ENCODE measurements at regions not wholly inside any gene's neighbourhood (a gene's known extent, or its start where the extent isn't known, plus 50 kb on each side); places are given as distances from the start of the nearest gene placed in this dataset.

DNA sequence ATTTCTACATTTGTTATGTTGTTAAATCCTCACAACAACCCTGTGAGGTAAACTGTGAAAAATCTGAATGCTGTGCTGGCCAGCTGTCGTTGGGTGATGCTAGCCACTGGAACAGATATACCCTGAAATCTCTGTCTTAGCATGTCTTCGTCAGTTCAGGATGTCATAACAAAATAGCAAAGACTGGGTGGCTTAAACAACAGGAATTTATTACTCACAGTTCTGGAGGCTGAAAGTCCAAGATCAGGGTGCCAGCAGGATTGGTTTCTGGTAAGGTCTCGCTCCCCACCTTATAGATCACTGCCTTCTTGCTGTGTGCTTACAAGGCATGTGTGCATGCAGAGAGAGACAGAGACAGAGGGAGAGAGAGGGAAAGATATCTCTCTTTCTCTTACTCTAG, 211.7 kb downstream of the C11orf91 start:
- 86 to 87% methylated on average over 3 of the region's 3 CpGs for WGBS, 2 donors
- DNase-seq (no peak), ATAC-seq (ENCODE audit: low FRiP score) (no peak)
- Histone ChIP-seq H3K36me3 (ENCODE audit: control insufficient read depth in 1 of 2, insufficient read depth in 2 of 2, low read length in 1 of 2) (no peaks in the 10 kb centered on the region), H3K27me3 (ENCODE audit: control insufficient read depth in 1 of 2, insufficient read depth in 2 of 2, low read length in 1 of 2) (peaks cover 0 to 2% of the 10 kb centered on the region in 2 donors), H3K4me1 (ENCODE audit: control insufficient read depth in 1 of 2, insufficient read depth in 2 of 2, low read length in 2 of 2) (no peaks in the 10 kb centered on the region), H3K4me3 (ENCODE audit: low read length in 2 of 2) (no peak overlapping the region), H3K9me3 (ENCODE audit: control insufficient read depth, low read length) (peaks cover 8% of the 10 kb centered on the region), H3K27ac (ENCODE audit: low read depth in 1 of 2, low read length in 2 of 2) (no peak overlapping the region)
- intact Hi-C loops (cut with DNase I): no loop called here

DNA sequence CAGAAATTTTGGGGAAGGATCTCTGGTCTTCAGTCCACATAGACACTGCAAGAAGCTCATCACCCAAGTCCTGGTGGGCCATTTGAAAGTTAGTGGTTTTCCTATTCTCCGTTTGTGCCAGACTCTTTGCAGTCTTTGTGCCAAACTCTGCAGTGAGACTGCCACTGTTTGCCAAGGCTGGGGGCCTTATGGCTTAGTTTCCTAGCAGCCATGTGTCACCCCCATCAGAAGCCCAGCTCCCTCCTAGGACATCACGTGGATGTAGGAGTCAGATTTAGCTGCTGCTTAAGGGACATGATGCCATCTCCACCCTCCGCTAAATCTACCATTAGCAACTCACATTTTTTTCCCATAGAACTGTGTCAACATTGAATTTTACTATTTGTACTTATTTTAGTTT, 220.0 kb downstream of the C11orf91 start:
- DNase-seq (no peak), ATAC-seq (ENCODE audit: low FRiP score) (no peak)
- H3K4me3 ChIP-seq (ENCODE audit: low read length in 2 of 2): no peak overlapping the region
- no peaks in the 10 kb centered on the region for H3K36me3 ChIP-seq (ENCODE audit: control insufficient read depth in 1 of 2, insufficient read depth in 2 of 2, low read length in 1 of 2)
- 28 to 31% methylated on average over 3 of the region's 3 CpGs for WGBS, 2 donors
- H3K4me1 ChIP-seq (ENCODE audit: control insufficient read depth in 1 of 2, insufficient read depth in 2 of 2, low read length in 2 of 2): no peaks in the 10 kb centered on the region
- intact Hi-C loops (cut with DNase I): no loop called here
- H3K9me3 ChIP-seq (ENCODE audit: control insufficient read depth, low read length): peaks cover 3% of the 10 kb centered on the region
- H3K27me3 ChIP-seq (ENCODE audit: control insufficient read depth in 1 of 2, insufficient read depth in 2 of 2, low read length in 1 of 2): peaks cover 0 to 2% of the 10 kb centered on the region in 2 donors
- no peak overlapping the region for H3K27ac ChIP-seq (ENCODE audit: low read depth in 1 of 2, low read length in 2 of 2)

DNA sequence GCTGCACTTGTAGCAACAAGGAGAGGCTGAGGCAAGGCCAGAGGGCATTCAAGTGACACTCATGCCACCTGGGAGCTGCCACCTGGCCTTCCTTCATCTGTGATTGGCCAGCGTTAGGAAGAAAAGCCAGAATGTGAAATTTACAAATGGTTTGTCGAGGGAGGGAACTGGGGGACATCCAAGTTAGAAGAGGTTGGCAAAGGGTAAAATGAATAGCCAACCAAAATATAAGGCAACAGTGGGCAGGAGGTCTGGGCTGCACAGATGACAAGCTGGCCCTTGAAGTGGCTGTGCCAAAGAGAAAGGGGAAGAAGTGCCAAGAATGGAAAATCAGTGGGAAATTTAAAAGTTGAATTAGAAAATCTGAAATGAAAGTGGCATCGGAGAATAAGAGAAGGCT, 221.4 kb downstream of the C11orf91 start:
- Histone ChIP-seq H3K27me3 (ENCODE audit: control insufficient read depth in 1 of 2, insufficient read depth in 2 of 2, low read length in 1 of 2) (no peaks in the 10 kb centered on the region), H3K36me3 (ENCODE audit: control insufficient read depth in 1 of 2, insufficient read depth in 2 of 2, low read length in 1 of 2) (no peaks in the 10 kb centered on the region), H3K9me3 (ENCODE audit: control insufficient read depth, low read length) (peaks cover 1% of the 10 kb centered on the region), H3K4me3 (ENCODE audit: low read length in 2 of 2) (no peak overlapping the region), H3K27ac (ENCODE audit: low read depth in 1 of 2, low read length in 2 of 2) (no peak overlapping the region), H3K4me1 (ENCODE audit: control insufficient read depth in 1 of 2, insufficient read depth in 2 of 2, low read length in 2 of 2) (no peaks in the 10 kb centered on the region)
- DNase-seq (no peak), ATAC-seq (ENCODE audit: low FRiP score) (no peak)
- intact Hi-C loops (cut with DNase I): no loop called here
- WGBS, 2 donors: 19 to 20% methylated on average over 3 of the region's 3 CpGs

DNA sequence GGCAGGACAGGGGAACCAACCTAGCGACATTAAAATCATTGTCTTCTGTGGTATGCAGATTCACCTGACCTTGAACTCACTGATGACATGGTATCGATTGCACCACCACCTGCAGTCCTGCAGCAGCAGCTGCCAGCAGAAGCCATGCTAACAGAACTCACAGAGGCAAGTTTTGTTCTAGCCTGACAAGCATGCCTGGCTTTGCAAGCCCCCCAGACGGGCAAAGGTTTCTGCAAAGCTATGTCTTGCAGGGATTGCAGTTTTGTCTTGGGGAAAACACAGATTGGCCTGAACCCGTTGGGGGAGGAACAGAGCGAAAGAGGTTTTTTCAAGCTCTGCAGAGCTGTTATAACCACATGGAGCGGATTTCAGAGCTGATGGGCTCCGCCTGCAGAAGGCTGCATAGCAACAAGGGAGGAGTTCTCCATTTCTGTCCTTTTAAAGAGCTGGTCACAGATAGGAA, 221.0 kb downstream of the HIPK3 start:
- peaks cover 1% of the 10 kb centered on the region for H3K9me3 ChIP-seq (ENCODE audit: control insufficient read depth, low read length)
- intact Hi-C loops (cut with DNase I): no loop called here
- no peaks in the 10 kb centered on the region for H3K4me1 ChIP-seq (ENCODE audit: control insufficient read depth in 1 of 2, insufficient read depth in 2 of 2, low read length in 2 of 2)
- ATAC-seq (ENCODE audit: low FRiP score): no peak
- no peak for DNase-seq
- H3K36me3 ChIP-seq (ENCODE audit: control insufficient read depth in 1 of 2, insufficient read depth in 2 of 2, low read length in 1 of 2): no peaks in the 10 kb centered on the region
- no peaks in the 10 kb centered on the region for H3K27me3 ChIP-seq (ENCODE audit: control insufficient read depth in 1 of 2, insufficient read depth in 2 of 2, low read length in 1 of 2)
- H3K27ac ChIP-seq (ENCODE audit: low read depth in 1 of 2, low read length in 2 of 2): no peak overlapping the region
- WGBS, 2 donors: 58% methylated on average over 7 of the region's 7 CpGs
- no peak overlapping the region for H3K4me3 ChIP-seq (ENCODE audit: low read length in 2 of 2)

DNA sequence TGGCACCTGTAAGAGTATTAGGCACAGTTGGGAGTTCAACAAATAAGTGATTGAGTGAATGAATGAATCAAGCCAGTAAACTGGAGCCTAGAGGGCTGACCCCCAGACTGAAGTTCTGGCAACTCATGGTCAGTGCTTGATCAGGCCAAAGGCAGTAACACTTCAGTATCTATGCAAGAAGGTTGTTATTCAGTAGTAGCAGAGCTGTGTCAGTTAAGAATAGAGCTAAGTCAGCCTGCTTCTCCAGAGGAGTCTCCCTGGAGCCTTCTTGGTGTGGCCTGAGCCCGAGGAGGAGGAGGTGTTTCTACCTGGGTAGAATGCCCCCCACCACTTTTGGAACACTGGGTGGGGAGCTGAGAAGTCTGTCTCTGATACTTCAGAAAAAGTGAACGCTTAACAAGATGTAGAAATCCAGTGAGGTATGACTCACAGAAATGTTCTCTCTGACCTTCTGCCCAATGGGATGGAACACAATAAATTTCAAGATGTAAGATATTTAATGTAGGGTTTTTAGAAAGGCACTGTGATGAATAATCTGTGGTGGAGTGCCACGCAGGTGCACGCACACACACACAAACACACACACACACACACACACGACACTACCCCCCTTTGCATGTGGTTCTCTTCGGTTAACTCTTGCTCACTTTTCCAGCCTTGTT, 219.9 kb downstream of the HIPK3 start:
- H3K4me1 ChIP-seq (ENCODE audit: control insufficient read depth in 1 of 2, insufficient read depth in 2 of 2, low read length in 2 of 2): no peaks in the 10 kb centered on the region
- ATAC-seq (ENCODE audit: low FRiP score): no peak
- H3K36me3 ChIP-seq (ENCODE audit: control insufficient read depth in 1 of 2, insufficient read depth in 2 of 2, low read length in 1 of 2): no peaks in the 10 kb centered on the region
- no peak overlapping the region for H3K4me3 ChIP-seq (ENCODE audit: low read length in 2 of 2)
- intact Hi-C loops (cut with DNase I): no loop called here
- DNase-seq: no peak
- no peak overlapping the region for H3K27ac ChIP-seq (ENCODE audit: low read depth in 1 of 2, low read length in 2 of 2)
- WGBS, 2 donors: 86 to 87% methylated on average over 6 of the region's 6 CpGs
- H3K27me3 ChIP-seq (ENCODE audit: control insufficient read depth in 1 of 2, insufficient read depth in 2 of 2, low read length in 1 of 2): no peaks in the 10 kb centered on the region
- H3K9me3 ChIP-seq (ENCODE audit: control insufficient read depth, low read length): peaks cover 1% of the 10 kb centered on the region

DNA sequence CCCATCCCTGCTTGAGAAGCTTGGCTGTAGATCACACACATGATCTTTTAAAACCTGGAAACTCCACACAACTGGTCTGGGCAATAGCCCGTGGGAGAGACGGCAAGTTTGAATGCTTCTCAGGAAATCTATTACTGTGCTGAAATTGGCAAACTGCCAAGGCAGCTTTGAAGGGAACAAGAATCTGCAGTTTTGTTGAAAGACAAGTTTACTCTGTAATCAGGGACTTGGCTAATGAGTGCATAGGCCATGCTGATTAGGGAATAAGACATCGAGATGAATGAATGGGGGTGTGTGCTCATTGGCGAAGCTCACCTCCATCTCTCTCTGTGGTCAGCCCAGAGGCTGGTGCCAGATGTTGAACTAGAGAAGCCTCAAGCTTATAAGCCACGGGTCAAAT, 218.8 kb downstream of the HIPK3 start:
- intact Hi-C loops (cut with DNase I): no loop called here

DNA sequence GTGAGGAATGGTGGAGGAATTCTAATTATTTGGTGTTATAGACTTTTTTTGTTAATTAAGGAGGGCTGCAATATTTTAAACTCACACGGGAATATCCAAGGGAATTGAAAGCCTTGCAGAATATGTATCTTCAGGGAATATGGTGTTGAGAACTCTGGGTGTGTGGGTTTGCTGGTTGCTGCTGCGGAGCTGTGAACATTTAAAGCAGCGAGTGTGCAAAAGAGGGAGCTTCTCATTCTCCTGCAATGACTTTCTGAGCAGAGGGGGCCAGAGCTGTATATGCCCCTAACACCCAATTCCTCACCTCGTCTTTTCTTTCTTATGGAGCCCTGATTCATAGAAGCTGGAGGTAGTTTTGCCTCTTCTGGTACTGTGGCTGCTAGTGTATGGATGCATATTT, 217.7 kb downstream of the HIPK3 start:
- intact Hi-C loops (cut with DNase I): no loop called here
- H3K4me3 ChIP-seq (ENCODE audit: low read length in 2 of 2): no peak overlapping the region
- WGBS, 2 donors: 78 to 80% methylated on average over 4 of the region's 4 CpGs

More for the DNA sequence above, 218.8 kb downstream of the HIPK3 start:
- peaks cover 1% of the 10 kb centered on the region for H3K9me3 ChIP-seq (ENCODE audit: control insufficient read depth, low read length)
- H3K36me3 ChIP-seq (ENCODE audit: control insufficient read depth in 1 of 2, insufficient read depth in 2 of 2, low read length in 1 of 2): no peaks in the 10 kb centered on the region
- 14 to 15% methylated on average over 5 of the region's 5 CpGs for WGBS, 2 donors
- no peaks in the 10 kb centered on the region for H3K27me3 ChIP-seq (ENCODE audit: control insufficient read depth in 1 of 2, insufficient read depth in 2 of 2, low read length in 1 of 2)
- no peak for ATAC-seq (ENCODE audit: low FRiP score)
- no peaks in the 10 kb centered on the region for H3K4me1 ChIP-seq (ENCODE audit: control insufficient read depth in 1 of 2, insufficient read depth in 2 of 2, low read length in 2 of 2)
- H3K27ac ChIP-seq (ENCODE audit: low read depth in 1 of 2, low read length in 2 of 2): no peak overlapping the region
- H3K4me3 ChIP-seq (ENCODE audit: low read length in 2 of 2): no peak overlapping the region
- no peak for DNase-seq

DNA sequence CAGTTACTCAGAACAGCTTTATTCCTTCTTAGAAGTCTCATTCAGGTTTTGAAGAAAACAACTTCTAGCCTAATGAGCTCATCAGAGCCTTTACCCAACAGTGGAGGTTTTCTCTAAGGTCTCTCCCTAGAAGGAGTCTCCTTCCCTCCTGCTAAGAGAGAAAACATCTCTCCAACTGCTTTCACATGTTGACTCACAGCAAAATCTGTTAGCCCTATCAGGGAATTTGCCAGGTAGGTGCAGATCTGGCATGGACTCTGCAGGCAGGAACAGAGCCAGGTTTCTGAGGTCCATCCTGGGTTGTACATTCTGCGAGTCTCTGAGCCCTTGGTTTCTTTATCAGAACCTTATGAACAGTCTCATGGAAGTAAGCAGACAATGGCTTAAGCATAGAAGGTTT, 214.4 kb downstream of the HIPK3 start:
- Histone ChIP-seq H3K4me3 (ENCODE audit: low read length in 2 of 2) (no peak overlapping the region), H3K36me3 (ENCODE audit: control insufficient read depth in 1 of 2, insufficient read depth in 2 of 2, low read length in 1 of 2) (no peaks in the 10 kb centered on the region), H3K27ac (ENCODE audit: low read depth in 1 of 2, low read length in 2 of 2) (no peak overlapping the region), H3K9me3 (ENCODE audit: control insufficient read depth, low read length) (no peaks in the 10 kb centered on the region), H3K4me1 (ENCODE audit: control insufficient read depth in 1 of 2, insufficient read depth in 2 of 2, low read length in 2 of 2) (no peaks in the 10 kb centered on the region), H3K27me3 (ENCODE audit: control insufficient read depth in 1 of 2, insufficient read depth in 2 of 2, low read length in 1 of 2) (no peaks in the 10 kb centered on the region)
- intact Hi-C loops (cut with DNase I): no loop called here
- no peak for DNase-seq
- WGBS, 2 donors: 68% methylated on average over 1 of the region's 1 CpG
- ATAC-seq (ENCODE audit: low FRiP score): no peak

More for the DNA sequence above, 217.7 kb downstream of the HIPK3 start:
- Histone ChIP-seq H3K27ac (ENCODE audit: low read depth in 1 of 2, low read length in 2 of 2) (no peak overlapping the region), H3K9me3 (ENCODE audit: control insufficient read depth, low read length) (peaks cover 1% of the 10 kb centered on the region), H3K27me3 (ENCODE audit: control insufficient read depth in 1 of 2, insufficient read depth in 2 of 2, low read length in 1 of 2) (no peaks in the 10 kb centered on the region), H3K4me1 (ENCODE audit: control insufficient read depth in 1 of 2, insufficient read depth in 2 of 2, low read length in 2 of 2) (no peaks in the 10 kb centered on the region), H3K36me3 (ENCODE audit: control insufficient read depth in 1 of 2, insufficient read depth in 2 of 2, low read length in 1 of 2) (no peaks in the 10 kb centered on the region)
- ATAC-seq (ENCODE audit: low FRiP score): no peak
- no peak for DNase-seq

DNA sequence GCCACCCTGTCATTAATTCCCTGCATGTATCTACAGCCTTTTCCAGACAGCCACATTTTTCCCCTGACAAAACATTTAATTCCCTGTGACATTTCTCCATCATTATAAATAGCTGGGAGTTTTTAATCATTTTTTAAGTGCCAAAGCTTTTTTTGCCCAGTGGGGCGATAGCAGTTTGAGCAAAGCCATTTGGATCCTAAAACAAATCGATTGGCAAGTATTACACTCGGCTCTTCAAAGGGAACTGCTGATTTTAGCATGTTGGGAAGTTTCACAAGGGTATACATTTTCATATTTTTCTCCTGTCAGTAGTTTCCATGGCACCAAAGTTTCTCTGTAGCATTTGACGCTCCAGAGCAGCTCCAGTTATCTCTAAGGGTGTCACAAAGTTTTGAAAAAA, 210.8 kb downstream of the HIPK3 start:
- no peaks in the 10 kb centered on the region for H3K27me3 ChIP-seq (ENCODE audit: control insufficient read depth in 1 of 2, insufficient read depth in 2 of 2, low read length in 1 of 2)
- no peak overlapping the region for H3K4me3 ChIP-seq (ENCODE audit: low read length in 2 of 2)
- intact Hi-C loops (cut with DNase I): no loop called here
- ATAC-seq (ENCODE audit: low FRiP score): no peak
- no peak for DNase-seq
- WGBS, 2 donors: 24 to 34% methylated on average over 4 of the region's 4 CpGs
- no peaks in the 10 kb centered on the region for H3K36me3 ChIP-seq (ENCODE audit: control insufficient read depth in 1 of 2, insufficient read depth in 2 of 2, low read length in 1 of 2)
- no peaks in the 10 kb centered on the region for H3K9me3 ChIP-seq (ENCODE audit: control insufficient read depth, low read length)
- no peaks in the 10 kb centered on the region for H3K4me1 ChIP-seq (ENCODE audit: control insufficient read depth in 1 of 2, insufficient read depth in 2 of 2, low read length in 2 of 2)
- H3K27ac ChIP-seq (ENCODE audit: low read depth in 1 of 2, low read length in 2 of 2): no peak overlapping the region
